Astrocyte of the spinal cord (primary cell): ENCODE measurements at regions not wholly inside any gene's neighbourhood (a gene's known extent, or its start where the extent isn't known, plus 50 kb on each side); places are given as distances from the start of the nearest gene placed in this dataset.

ENCODE experiments used
- DNase-seq: peaks from one replicate; pipeline ENCODE4 v3.0.0; 2011; ENCODE audit warnings: low read depth, low spot score
- H3K4me3 ChIP-seq: 2 replicates; pipeline ENCODE4 v1.5.1; 2011; ENCODE audit warnings: low read depth, mild to moderate bottlenecking, low read length, moderate library complexity
- in situ Hi-C: cut with HindIII; loops from 2 replicates; pipeline ENCODE4 v1.10.0; 2017; ENCODE audit warnings: low sequenced_read_pairs
- TF ChIP-seq, protein P1 (sequence below): IDR thresholded peaks from 2 replicates; pipeline ENCODE4 v1.5.1; 2012; ENCODE audit warnings: low read depth, mild to moderate bottlenecking, low read length, inconsistent platforms

DNA sequence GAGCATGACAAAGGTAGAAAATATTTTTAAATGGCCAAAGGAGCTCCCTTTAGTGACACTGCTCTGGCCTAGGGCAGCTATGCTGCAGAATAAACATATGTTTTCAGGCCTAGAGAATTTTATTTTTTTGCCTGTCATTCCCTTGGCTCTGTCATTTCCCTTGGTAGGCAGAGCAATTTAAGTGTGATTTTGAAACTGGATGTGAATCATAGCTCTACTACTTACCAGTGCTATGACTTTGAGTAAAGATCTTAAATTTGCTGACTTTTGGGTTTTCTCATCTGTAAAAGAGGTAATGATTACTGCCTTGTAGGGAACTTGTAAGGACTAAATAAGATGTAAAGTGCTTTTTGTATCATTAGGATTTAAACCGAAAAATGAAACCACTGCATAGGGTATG is 189.0 kb upstream of the ZRANB2 start:
- DNase-seq = no peak
- in situ Hi-C loops = no loop called here
- H3K4me3 ChIP-seq = no peak overlapping the region
- TF ChIP-seq, protein P1, sequence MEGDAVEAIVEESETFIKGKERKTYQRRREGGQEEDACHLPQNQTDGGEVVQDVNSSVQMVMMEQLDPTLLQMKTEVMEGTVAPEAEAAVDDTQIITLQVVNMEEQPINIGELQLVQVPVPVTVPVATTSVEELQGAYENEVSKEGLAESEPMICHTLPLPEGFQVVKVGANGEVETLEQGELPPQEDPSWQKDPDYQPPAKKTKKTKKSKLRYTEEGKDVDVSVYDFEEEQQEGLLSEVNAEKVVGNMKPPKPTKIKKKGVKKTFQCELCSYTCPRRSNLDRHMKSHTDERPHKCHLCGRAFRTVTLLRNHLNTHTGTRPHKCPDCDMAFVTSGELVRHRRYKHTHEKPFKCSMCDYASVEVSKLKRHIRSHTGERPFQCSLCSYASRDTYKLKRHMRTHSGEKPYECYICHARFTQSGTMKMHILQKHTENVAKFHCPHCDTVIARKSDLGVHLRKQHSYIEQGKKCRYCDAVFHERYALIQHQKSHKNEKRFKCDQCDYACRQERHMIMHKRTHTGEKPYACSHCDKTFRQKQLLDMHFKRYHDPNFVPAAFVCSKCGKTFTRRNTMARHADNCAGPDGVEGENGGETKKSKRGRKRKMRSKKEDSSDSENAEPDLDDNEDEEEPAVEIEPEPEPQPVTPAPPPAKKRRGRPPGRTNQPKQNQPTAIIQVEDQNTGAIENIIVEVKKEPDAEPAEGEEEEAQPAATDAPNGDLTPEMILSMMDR = no peak

DNA sequence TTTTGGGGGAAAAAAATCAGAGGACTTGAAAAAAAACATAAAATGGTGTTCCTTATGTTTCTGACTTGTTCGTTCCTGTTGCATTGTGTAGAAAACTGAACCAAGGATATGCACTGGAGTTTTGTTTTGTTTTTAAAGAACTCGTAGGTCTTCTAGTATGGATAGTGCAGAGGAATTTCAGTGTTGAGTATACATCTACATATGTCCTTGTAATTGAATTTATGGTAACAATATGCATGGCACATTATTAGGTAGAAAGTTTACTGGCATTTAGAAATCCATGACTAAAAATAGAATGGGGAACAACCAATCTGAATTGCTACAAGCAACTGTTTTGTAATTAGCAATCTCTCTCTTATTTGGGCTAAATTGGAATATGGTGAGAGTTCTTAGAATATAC is 188.3 kb upstream of the ZRANB2 start:
- in situ Hi-C loops = no loop called here
- H3K4me3 ChIP-seq = no peak overlapping the region
- no peak for DNase-seq
- TF ChIP-seq, protein P1 = no peak

DNA sequence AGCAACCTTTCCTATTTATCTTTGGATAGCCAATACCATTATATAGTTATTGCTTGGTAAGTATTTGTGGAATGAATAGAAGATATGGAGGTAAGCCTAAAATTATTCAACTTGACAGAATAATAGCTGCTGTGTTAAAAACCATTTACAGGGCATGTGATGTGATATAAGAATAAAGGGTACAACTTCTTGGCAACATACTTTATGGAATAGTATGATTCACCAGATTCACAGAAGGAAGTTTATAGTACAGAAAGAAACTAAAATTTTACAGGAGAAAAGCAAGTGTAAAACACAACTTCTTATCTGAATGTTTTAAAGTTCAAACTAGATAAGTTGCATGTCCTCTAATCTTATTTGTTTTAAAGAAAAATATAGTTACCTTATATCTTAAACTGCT is 186.4 kb upstream of the ZRANB2 start:
- TF ChIP-seq, protein P1 = no peak
- no peak for DNase-seq
- no peak overlapping the region for H3K4me3 ChIP-seq
- in situ Hi-C loops = no loop called here

GRCh38 chr1:71264039-71264438 is 183.2 kb upstream of the ZRANB2 start:
- no peak for DNase-seq
- no peak overlapping the region for H3K4me3 ChIP-seq
- in situ Hi-C loops = no loop called here
- TF ChIP-seq, protein P1 = no peak

DNA sequence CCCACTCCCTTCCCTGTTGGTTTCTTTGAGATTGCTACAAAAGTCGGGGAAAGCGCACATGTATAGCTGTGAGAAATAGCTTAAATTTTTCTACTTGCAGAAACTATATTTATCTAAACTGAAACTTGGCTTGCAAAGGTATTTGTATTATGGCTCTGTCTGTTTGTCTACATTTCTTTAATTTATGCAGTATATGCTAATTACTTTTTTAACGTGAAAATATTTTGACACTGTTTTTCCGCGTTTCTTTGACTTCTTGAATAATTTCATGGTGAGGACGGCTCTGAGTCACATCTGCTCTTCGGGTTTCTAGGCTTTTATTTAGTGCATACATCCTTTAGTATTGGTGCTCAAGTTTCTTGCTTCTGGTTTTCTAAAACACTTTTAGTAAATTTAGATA is 182.1 kb upstream of the ZRANB2 start:
- TF ChIP-seq, protein P1 = no peak
- in situ Hi-C loops = no loop called here
- no peak for DNase-seq
- no peak overlapping the region for H3K4me3 ChIP-seq

DNA sequence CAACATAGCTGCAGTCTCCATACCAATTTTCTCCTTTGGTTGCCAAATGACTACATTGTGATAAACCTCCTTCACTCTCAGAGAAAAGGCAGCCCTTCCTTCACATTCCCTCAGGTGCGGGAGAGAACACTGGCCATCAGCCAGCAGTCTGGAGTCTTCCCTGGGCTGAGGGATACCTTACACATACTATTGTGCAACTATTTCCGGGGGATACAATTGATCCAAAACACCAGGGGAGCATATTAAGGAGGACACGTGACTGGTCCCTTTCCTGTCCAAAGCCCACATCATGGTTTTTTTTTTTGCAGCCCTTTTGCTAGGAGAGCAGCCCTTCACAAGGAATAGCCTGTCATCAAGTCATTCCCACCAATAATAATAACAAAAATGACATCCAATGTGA is 172.1 kb upstream of the ZRANB2 start:
- no peak overlapping the region for H3K4me3 ChIP-seq
- in situ Hi-C loops = no loop called here
- TF ChIP-seq, protein P1 = no peak
- no peak for DNase-seq

- in situ Hi-C loops = no loop called here
- H3K4me3 ChIP-seq = no peak overlapping the region
- TF ChIP-seq, protein P1 = no peak
Observed at GRCh38 chr1:71245246-71245645, 164.4 kb upstream of the ZRANB2 start.

More at GRCh38 chr1:71245246-71245645, 164.4 kb upstream of the ZRANB2 start:
- no peak for DNase-seq
